ENCODE measurements at regions not wholly inside any gene's neighbourhood (a gene's known extent, or its start where the extent isn't known, plus 50 kb on each side); places are given as distances from the start of the nearest gene placed in this dataset.

- TF ChIP-seq REST (IDR thresholded peaks at IDR 0.05; ENCODE audit: insufficient replicate concordance, low read depth) (no peak), SPI1 (IDR thresholded peaks at IDR 0.05; ENCODE audit: borderline replicate concordance, low read depth) (no peak), CTCF (IDR thresholded peaks at IDR 0.05; ENCODE audit: insufficient read depth, low read length) (no peak), POLR2AphosphoS5 (IDR thresholded peaks at IDR 0.05; ENCODE audit: low read depth) (no peak), GABPA (IDR thresholded peaks at IDR 0.05; ENCODE audit: low read depth) (no peak)
- Histone ChIP-seq H3K4me3 (replicated peaks; ENCODE audit: insufficient read depth, low read length) (no peak overlapping the region), H3K27ac (replicated peaks) (no peak overlapping the region), H3K27me3 (ENCODE audit: insufficient read depth, poor library complexity, severe bottlenecking) (no peaks in the 10 kb centered on the region)
- no peak for DNase-seq (ENCODE audit: low read depth in 1 of 2, low spot score in 1 of 2)
Observed at GRCh38 chr7:47709051-47709450, 127.1 kb upstream of the TNS3 start.

GRCh38 chr7:47707583-47707982 lies 125.7 kb upstream of the TNS3 start:
- H3K4me3 ChIP-seq (replicated peaks; ENCODE audit: insufficient read depth, low read length): no peak overlapping the region
- DNase-seq (ENCODE audit: low read depth in 1 of 2, low spot score in 1 of 2): no peak
- TF ChIP-seq GABPA (IDR thresholded peaks at IDR 0.05; ENCODE audit: low read depth): no peak
- no peak for TF ChIP-seq POLR2AphosphoS5 (IDR thresholded peaks at IDR 0.05; ENCODE audit: low read depth)
- TF ChIP-seq SPI1 (IDR thresholded peaks at IDR 0.05; ENCODE audit: borderline replicate concordance, low read depth): no peak
- no peak for TF ChIP-seq REST (IDR thresholded peaks at IDR 0.05; ENCODE audit: insufficient replicate concordance, low read depth)
- TF ChIP-seq CTCF (IDR thresholded peaks at IDR 0.05; ENCODE audit: insufficient read depth, low read length): no peak
- no peaks in the 10 kb centered on the region for H3K27me3 ChIP-seq (ENCODE audit: insufficient read depth, poor library complexity, severe bottlenecking)
- no peak overlapping the region for H3K27ac ChIP-seq (replicated peaks)

GRCh38 chr7:47704936-47705335 lies 123.0 kb upstream of the TNS3 start:
- Histone ChIP-seq H3K4me3 (replicated peaks; ENCODE audit: insufficient read depth, low read length) (no peak overlapping the region), H3K27me3 (ENCODE audit: insufficient read depth, poor library complexity, severe bottlenecking) (no peaks in the 10 kb centered on the region), H3K27ac (replicated peaks) (no peak overlapping the region)
- TF ChIP-seq GABPA (IDR thresholded peaks at IDR 0.05; ENCODE audit: low read depth): no peak
- no peak for DNase-seq (ENCODE audit: low read depth in 1 of 2, low spot score in 1 of 2)

GRCh38 chr7:47702080-47702479 lies 120.2 kb upstream of the TNS3 start:
- H3K4me3 ChIP-seq (replicated peaks; ENCODE audit: insufficient read depth, low read length): no peak overlapping the region
- TF ChIP-seq SPI1 (IDR thresholded peaks at IDR 0.05; ENCODE audit: borderline replicate concordance, low read depth) (no peak), POLR2AphosphoS5 (IDR thresholded peaks at IDR 0.05; ENCODE audit: low read depth) (no peak), REST (IDR thresholded peaks at IDR 0.05; ENCODE audit: insufficient replicate concordance, low read depth) (no peak), CTCF (IDR thresholded peaks at IDR 0.05; ENCODE audit: insufficient read depth, low read length) (no peak), GABPA (IDR thresholded peaks at IDR 0.05; ENCODE audit: low read depth) (no peak)

More at GRCh38 chr7:47702080-47702479, 120.2 kb upstream of the TNS3 start:
- no peak for DNase-seq (ENCODE audit: low read depth in 1 of 2, low spot score in 1 of 2)
- Histone ChIP-seq H3K27ac (replicated peaks) (no peak overlapping the region), H3K27me3 (ENCODE audit: insufficient read depth, poor library complexity, severe bottlenecking) (no peaks in the 10 kb centered on the region)

Data from HL-60 (cell line).